AG08395 (cell line): ENCODE measurements at regions not wholly inside any gene's neighbourhood (a gene's known extent, or its start where the extent isn't known, plus 50 kb on each side); places are given as distances from the start of the nearest gene placed in this dataset.
"Not testable (repeated sequence)": the region's sequence is repeated elsewhere in the genome, so short reads cannot be mapped to it uniquely, and the experiment has no call there.

Source experiments
- DNase-seq: peaks from one replicate; pipeline ENCODE4 v3.0.0; 2012; ENCODE audit warnings: mixed read lengths, low spot score

- DNase-seq = peak; percentile 36
Measured at GRCh38 chr3:151593928-151594327, 133.1 kb upstream of the IGSF10 start.

GRCh38 chr3:151592287-151592686, 131.4 kb upstream of the IGSF10 start:
- no peak for DNase-seq

DNA sequence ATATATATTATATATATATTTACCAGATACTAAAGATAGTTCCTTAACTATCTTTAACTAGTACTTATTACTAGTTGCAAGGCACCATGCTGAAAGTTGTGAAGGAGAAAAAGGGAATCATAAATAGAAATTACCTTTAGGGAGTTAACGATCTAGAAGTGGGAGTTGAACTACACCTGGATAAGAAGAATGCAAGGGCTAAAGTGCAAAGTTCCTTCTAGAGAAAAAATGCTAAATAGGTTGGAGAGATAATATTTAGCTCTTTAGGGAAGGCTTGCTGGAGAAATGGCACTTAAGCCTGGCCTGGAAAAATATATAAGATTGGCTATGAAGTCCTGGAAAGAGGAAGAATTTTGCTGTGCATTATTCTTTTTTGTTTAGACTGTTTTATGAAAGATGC, 130.6 kb upstream of the IGSF10 start:
- DNase-seq = no peak

GRCh38 chr3:151589311-151589710, 128.4 kb upstream of the IGSF10 start:
- DNase-seq = no peak

GRCh38 chr3:151587659-151588058, 126.8 kb upstream of the IGSF10 start:
- not testable (repeated sequence) for DNase-seq

DNA sequence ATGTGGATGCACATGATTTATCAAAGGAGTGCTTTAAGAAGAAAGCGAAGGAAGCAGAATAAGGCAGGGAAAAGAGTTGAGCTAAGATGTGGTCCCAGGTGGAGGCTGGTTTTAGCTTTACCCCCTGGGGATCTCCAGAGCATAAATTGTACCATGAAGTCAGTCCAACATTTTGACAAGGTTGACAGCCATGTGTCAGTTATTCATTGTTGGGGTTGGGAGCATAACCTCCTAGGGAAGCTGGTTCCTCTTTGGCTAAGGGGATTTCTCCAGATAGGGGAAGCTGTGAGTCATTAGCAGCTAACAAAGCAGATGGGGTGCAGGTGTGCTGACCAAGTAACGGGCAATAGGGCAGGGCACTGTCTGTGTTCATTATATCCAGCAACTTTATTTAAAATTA, 123.7 kb upstream of the IGSF10 start:
- no peak for DNase-seq

DNA sequence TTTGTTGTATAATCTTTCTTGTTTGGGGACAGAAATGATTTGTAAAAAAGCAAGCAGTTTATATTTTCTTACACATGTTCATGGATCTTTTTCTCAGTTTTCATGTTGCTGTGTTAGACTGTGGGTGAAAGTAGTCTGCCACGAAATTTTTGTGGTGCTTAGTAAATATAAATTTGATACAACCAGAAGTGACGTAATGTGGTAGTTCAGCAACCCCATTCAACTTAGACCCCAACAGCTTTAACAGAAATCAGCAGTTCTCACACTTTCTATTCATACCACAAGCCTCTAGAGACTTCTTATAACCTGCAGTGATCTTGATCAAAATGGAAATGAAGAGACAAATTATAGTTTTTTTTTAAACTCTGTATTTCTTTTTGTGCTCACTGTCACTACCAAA, 120.2 kb upstream of the IGSF10 start:
- no peak for DNase-seq

DNA sequence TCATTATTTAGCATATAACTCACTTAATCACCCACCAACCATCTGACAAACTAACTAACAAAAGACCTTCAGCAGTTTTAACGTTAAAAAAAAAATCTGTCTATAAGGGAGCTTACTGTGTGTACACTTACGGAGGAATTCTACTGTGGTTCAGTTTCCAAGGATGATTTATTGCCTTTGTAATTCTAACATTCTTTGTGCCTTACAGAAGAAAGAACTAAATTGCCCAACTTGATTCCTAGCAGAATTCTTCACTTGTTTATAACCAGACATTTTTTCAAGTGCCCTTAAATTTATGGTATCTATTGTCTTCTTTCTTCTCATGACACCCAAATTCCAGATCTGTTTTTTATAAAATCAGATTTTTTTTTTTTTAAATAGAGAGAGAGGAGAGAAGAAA, 119.7 kb upstream of the IGSF10 start:
- peak; percentile 67 for DNase-seq

DNA sequence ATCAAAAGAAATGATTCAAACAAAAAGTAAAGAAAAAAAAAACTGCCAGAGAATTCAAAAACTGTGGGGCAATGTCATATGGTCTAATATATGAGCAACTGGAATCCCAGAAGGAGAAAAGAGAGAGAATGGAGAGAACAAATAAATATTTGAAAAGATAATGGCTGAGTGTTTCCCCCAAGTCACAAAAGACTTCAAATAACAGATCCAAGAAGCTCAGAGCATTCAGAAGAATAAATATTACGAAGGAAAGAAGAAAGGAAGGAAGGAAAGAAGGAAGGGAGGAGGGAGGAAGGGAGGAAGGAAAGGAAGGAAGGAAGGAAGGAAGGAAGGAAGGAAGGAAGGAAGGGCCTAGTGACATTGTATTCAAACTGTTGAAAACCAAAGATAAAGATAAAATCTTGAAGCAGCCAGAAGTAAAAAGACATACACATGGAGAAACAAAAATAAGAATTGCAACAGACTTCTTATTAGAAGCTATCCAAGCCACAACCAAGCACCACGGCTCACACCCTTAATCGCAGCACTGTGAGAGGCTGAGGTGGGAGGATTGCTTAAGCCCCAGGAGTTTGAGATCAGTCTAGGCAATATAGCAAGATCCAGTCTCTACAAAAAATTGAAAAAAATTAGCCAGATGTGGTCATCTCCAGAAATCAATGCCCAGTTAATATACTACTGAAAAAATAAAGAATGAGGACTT, 118.9 kb upstream of the IGSF10 start:
- DNase-seq = peak; percentile 20

DNA sequence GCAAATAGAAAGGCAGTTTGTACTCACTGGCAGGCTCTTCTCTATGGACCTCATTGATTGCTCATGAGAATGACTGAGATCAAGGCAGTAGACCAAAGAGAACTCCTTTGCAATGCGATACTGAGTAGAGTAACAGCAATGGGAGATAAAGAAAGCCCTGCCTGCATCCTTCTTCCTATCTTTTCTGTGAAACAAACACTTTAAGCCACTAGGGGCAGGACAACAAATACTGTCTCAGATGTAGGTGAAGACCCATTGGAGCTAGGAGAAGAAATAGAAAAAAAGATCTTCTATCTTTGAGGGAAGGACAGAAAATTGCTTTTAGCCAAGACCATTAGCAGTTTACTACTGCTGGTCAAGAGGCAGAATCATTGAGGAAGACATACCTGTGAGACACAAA, 117.6 kb upstream of the IGSF10 start:
- no peak for DNase-seq

GRCh38 chr3:151576511-151577137, 115.8 kb upstream of the IGSF10 start:
- no peak for DNase-seq

DNA sequence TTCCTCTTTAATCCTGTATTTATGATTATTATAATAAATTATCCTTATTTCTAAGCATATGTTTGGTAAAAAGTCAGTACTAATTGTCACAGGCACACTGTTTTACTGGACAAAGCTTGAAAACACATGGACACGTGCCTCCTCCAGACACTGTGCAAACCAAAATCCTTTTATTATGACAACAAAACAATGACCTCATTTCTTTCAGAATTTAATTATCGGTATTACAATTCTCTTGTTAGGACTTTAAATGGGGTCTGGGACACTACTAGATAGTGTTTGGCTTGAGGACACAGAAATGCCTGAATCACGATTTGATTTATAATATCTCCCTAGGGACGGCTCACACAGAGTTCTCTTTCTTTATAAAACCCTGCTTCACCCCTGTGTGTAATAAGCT, 107.3 kb upstream of the IGSF10 start:
- DNase-seq = peak; percentile 30

DNA sequence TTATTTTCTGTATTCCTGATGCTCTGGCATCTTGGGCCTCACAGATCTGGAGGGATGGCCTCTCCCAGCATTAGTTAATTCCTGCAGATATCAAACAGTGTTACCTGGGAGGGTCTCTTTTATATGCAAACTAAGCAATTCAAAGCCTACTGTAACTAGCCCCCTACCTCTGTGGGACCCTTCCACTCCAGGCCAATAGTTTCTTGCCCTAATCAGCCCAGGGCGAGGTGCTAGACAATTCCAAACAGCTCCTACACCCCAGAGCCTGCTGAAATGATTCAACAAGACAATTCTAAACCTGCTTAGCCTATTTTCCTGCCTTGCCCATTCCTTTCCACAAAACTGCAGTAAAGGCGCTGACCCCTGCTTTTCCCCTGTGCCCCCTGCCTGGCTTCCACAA, 106.6 kb upstream of the IGSF10 start:
- DNase-seq = no peak

DNA sequence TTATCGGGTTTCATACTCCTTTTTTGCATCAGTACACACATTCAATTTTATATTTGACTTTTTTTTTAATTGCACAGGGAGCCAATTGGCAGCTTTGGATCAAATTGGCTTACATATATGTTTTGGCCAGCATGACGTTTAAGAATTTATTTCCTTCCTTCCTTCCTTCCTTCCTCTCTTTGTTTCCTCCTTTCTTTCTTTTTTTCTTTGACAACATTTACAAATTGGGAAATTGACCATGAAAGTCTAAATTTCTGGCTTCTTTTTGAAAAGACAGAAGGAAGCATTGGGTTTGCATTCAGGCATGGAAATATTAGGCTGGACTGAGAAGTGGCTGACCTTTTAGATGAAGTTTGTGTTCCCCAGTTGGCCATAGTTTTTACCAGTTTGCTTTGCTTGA, 103.4 kb upstream of the IGSF10 start:
- DNase-seq = no peak

DNA sequence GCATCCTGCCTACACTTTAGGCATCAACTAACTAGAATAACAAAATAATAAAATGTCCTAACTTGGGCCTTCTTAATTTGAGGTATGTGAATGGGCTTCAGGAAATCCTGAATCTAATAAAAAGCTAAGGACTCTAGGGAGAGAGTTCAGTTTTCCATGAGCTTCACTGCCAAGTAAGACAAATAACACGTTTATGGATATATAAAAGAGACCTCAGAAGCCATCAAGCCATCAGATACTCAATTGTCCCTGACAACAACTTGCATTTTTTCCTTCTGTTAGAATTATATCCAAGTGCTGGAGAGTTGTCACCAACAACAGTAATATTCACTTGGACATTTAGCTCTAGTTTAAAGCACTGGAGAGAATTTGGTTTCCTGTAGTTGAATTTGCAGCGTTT, 102.4 kb upstream of the IGSF10 start:
- no peak for DNase-seq

DNA sequence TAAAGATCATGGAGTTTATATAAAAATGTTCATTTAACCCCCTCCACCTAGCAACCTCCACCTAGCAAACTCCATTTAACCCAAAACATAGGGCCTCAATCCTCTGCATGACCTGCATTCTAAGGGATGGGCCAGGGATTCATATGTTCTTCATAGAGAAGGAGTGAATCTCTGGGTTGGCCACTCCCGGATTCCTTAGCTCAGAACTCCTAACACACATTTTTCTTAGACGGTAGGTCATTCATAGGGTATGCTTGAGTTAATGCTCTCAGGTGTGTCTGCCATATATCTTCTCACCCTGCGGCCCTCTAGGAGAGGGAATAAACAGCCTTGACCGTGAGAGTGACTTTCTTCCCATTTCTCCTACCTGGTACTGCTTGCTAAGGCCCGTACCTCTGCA, 102.0 kb upstream of the IGSF10 start:
- DNase-seq = no peak

- DNase-seq = no peak
Measured at GRCh38 chr3:151561878-151562277, 101.0 kb upstream of the IGSF10 start.

DNA sequence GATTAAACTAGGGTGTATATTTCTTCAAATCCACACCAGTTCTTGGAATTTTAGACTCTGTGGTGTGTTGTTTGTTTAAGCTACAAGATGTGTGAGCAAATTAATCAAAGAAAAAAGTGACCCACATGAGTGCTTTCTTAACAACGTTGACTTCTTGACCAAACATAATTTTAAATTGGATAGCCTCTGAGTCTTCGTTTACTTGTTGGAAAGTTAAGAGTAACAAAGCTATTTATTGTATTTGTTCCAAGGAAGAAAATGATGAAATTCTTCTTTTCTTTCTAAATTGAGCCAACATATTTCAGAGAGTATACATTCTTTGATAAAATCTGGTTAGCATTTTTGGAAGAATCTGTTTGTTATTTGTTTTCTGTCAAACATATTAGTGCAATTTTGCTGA, 99.9 kb upstream of the IGSF10 start:
- DNase-seq = no peak

- no peak for DNase-seq
Measured at GRCh38 chr3:151559736-151560135, 98.9 kb upstream of the IGSF10 start.

DNA sequence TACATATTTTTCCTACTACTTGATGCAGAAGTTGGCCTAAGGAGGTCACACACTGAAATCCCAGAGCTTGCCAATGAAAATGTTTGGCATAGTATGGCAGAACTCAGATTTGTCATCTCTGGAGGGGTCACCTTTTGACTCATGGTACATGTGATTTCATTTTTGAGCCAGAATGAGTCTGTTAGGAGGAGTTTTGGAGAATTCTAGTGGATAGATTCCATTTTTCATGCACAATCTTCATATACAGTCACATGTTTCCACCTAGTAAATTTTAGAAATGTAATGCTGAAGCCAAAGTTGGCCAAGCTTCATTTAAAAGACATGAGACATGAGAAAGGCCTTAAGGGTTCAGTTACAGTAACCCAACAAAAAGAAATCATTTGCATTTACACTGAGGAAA, 97.8 kb upstream of the IGSF10 start:
- no peak for DNase-seq

GRCh38 chr3:151557068-151557840, 96.4 kb upstream of the IGSF10 start:
- DNase-seq = no peak

DNA sequence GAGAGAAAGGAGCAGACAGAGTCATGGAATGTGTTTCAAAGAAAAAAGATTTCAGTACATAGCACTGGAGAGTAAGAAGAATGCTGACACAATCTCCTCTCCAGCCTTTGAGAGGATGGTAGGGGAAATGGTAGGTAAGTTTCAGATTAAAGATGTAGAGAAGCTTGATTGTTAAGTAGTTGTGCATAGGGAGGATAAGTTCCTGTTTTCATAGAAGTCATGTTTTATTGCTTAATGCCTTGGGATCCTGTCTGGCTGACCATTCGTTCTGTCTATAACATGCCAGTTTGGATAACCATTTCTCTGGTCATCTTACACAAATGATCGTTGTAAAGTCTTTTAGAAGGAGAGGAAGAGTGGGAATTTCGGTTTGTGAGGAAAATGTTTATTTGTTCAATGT, 95.7 kb upstream of the IGSF10 start:
- no peak for DNase-seq

- DNase-seq = no peak
Measured at GRCh38 chr3:151555523-151555922, 94.7 kb upstream of the IGSF10 start.
